Activated CD4-positive, alpha-beta T cell treated with anti-CD3 and anti-CD28 coated beads, Interleukin-2, Interleukin-6, amounts not matched to agents 100 ng/mL and 50 ng/mL, durations not matched to agents 16 hours and 8 hours (primary cell): ENCODE measurements at regions not wholly inside any gene's neighbourhood (a gene's known extent, or its start where the extent isn't known, plus 50 kb on each side); places are given as distances from the start of the nearest gene placed in this dataset.
"Not testable (repeated sequence)": the region's sequence is repeated elsewhere in the genome, so short reads cannot be mapped to it uniquely, and the experiment has no call there.

Experiments
- DNase-seq: peaks from one replicate; pipeline ENCODE4 v3.0.0-alpha.2; 2020

GRCh38 chr12:89289720-89290119 is 62.6 kb downstream of the DUSP6 start:
- DNase-seq, result no peak

- DNase-seq, result no peak
These were observed 63.3 kb downstream of the DUSP6 start for GRCh38 chr12:89288959-89289358.

- DNase-seq, result no peak
These were observed 65.8 kb downstream of the DUSP6 start for GRCh38 chr12:89286501-89286900.

- DNase-seq, result no peak
These were observed 70.8 kb downstream of the DUSP6 start for GRCh38 chr12:89281539-89281867.

GRCh38 chr12:89280833-89281538 is 71.3 kb downstream of the DUSP6 start:
- DNase-seq, result no peak

GRCh38 chr12:89279499-89279898 is 72.8 kb downstream of the DUSP6 start:
- no peak for DNase-seq

- DNase-seq, result no peak
These were observed 73.4 kb downstream of the DUSP6 start for GRCh38 chr12:89278862-89279261.

- no peak for DNase-seq
These were observed 74.1 kb downstream of the DUSP6 start for GRCh38 chr12:89278169-89278568.

GRCh38 chr12:89276860-89277259 is 75.4 kb downstream of the DUSP6 start:
- no peak for DNase-seq

GRCh38 chr12:89273525-89273924 is 78.8 kb downstream of the DUSP6 start:
- no peak for DNase-seq

GRCh38 chr12:89270548-89270947 is 81.8 kb downstream of the DUSP6 start:
- DNase-seq, result no peak

GRCh38 chr12:89269174-89269573 is 83.1 kb downstream of the DUSP6 start:
- DNase-seq, result no peak

- DNase-seq, result no peak
These were observed 84.9 kb downstream of the DUSP6 start for GRCh38 chr12:89267404-89267803.

GRCh38 chr12:89266574-89267188 is 85.6 kb downstream of the DUSP6 start:
- DNase-seq, result not testable (repeated sequence)

GRCh38 chr12:89264837-89265236 is 87.5 kb downstream of the DUSP6 start:
- no peak for DNase-seq

- DNase-seq, result no peak
These were observed 88.4 kb downstream of the DUSP6 start for GRCh38 chr12:89263900-89264299.

GRCh38 chr12:89262855-89263552 is 89.3 kb downstream of the DUSP6 start:
- DNase-seq, result no peak

- DNase-seq, result no peak
These were observed 90.3 kb downstream of the DUSP6 start for GRCh38 chr12:89261982-89262381.

GRCh38 chr12:89260841-89261637 is 91.3 kb downstream of the DUSP6 start:
- DNase-seq, result peak; percentile 49

GRCh38 chr12:89259821-89260220 is 92.5 kb downstream of the DUSP6 start:
- DNase-seq, result no peak

GRCh38 chr12:89258240-89258969 is 93.9 kb downstream of the DUSP6 start:
- peak; percentile 25 for DNase-seq

GRCh38 chr12:89257340-89257739 is 95.0 kb downstream of the DUSP6 start:
- no peak for DNase-seq

GRCh38 chr12:89256060-89256459 is 96.2 kb downstream of the DUSP6 start:
- no peak for DNase-seq
